HG03469 (cell line): ENCODE measurements at regions not wholly inside any gene's neighbourhood (a gene's known extent, or its start where the extent isn't known, plus 50 kb on each side); places are given as distances from the start of the nearest gene placed in this dataset.
A peak's percentile ranks its signal among the peaks of the same experiment; 100 is the strongest.
"Not testable (repeated sequence)": the region's sequence is repeated elsewhere in the genome, so short reads cannot be mapped to it uniquely, and the experiment has no call there.

Experiments
- ATAC-seq: cut with Tn5 transposase; IDR thresholded peaks from one replicate; pipeline ENCODE4 v1.9.1; 2021; ENCODE audit warnings: mild to moderate bottlenecking, moderate library complexity, moderate number of reproducible peaks; ENCODE audit not compliant: unreplicated experiment

- ATAC-seq: no peak
Observed at GRCh38 chr5:163870441-163870840, 365.0 kb downstream of the MAT2B start.

DNA sequence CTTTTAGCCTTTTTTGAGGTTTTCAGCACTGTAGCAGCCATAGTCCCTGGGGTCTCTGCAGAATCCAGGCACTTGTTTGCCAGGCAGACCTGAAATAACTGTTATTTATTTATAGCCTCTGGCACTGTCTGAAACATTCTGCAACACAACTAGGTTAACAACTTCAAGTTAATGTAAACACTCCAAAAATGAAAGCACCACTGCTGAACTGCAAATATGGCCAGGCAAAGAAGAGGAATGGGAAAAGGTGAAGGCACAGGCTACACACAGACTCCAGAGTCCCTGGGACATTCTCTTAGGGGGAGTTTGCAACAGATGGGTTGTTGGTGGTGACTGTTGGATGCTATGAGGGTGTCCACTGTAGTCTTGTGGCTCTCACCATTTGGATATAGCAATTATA lies 369.0 kb downstream of the MAT2B start:
- ATAC-seq: no peak

- not testable (repeated sequence) for ATAC-seq
Observed at GRCh38 chr5:163874912-163875311, 369.5 kb downstream of the MAT2B start.

DNA sequence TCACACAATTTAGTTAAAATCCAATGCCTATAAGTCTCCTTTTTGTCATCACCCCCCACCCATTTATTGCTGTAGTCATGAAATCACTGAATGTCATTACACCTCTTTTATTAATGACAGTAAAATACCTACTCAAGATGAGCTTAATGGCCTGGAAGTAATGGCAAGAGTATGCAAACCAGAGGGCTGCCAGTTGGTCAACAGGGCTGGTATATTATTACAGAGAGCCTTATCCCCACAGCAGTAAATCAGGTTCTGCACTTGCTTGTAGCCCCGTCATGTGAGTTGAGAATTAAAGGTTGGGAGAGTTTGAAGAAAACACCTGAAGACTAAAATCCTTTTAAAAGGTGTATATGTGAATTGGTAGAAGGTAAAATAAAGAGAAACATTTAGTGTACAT lies 372.4 kb downstream of the MAT2B start:
- ATAC-seq: no peak

- no peak for ATAC-seq
Observed at GRCh38 chr5:163878490-163878889, 373.1 kb downstream of the MAT2B start.

- no peak for ATAC-seq
Observed at GRCh38 chr5:163880302-163880701, 374.9 kb downstream of the MAT2B start.

GRCh38 chr5:163885117-163885516 lies 379.7 kb downstream of the MAT2B start:
- ATAC-seq: no peak

- ATAC-seq: no peak
Observed at GRCh38 chr5:163887854-163888253, 382.4 kb downstream of the MAT2B start.

DNA sequence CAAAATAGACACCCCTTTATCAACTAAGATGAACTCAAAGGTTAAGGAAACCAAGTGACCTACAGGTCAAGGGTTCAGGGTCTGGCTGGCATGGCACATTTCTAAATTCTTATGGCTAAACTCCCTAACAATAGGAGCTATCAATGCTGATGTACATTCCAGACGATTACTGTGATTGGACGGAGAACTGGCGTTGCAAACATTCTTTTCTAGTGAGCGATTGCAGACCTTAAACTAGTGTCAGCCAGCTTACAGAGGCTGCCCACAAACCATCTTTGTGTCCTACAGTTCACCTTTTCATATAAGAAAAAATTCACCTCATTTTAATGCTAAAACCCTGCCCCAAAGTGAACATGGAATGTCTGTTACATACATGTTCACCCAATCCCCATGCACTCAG lies 382.9 kb downstream of the MAT2B start:
- ATAC-seq: no peak

DNA sequence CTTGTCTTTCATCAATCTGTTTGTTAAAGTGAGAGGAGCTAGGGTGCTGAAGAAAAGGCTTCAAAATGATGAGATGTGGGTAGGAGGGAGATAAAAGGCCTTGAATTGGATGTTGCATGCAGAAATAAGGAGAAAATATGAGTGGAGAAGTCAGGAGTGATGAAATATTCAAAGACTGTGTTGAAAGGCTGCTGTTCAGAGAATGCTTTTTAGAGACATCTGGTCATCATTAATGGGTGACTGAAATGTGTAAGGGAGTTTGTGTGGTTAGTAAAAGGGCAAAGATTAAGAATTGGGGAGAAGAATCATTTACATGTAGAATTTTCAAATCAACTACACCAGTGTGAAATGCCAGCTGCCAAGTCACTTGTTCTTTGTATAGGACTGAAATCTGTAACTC lies 383.9 kb downstream of the MAT2B start:
- no peak for ATAC-seq

DNA sequence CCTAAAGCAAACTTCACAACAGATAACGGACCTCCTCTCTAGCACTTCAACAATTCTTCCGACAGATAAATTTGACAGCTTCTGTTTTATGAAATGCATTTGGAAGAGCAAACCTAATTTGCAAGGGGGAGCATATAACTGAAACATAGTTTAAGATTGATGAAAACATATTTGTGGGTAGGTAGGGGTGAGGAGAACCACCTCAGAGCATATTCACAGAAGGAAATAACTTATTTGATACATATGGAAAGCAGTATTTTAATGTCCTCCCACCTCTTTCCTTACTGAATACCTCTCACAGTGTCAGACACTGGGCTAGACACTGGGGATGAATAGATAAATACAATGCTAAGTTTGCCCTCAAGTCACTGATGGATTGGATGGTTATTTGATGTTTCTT lies 384.8 kb downstream of the MAT2B start:
- no peak for ATAC-seq

DNA sequence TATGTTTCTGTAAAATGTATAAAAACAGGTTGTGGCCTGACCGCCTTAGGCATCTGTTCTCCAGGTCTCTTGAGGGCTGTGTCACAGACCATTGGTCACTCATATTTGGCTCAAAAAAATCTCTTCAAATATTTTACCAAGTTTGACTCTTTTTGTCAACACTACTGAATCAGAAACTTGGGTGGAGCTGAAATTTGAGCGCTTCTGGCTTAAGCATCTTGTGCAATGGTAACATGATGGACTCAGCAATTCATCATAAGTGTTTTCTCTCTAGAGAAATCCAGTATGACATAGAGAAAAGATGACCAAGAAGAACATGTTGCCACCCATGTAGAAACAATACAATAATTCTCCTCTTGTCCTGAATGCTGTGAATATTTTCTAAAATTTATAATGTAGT lies 387.9 kb downstream of the MAT2B start:
- no peak for ATAC-seq

GRCh38 chr5:163894645-163895044 lies 389.2 kb downstream of the MAT2B start:
- ATAC-seq: no peak

- no peak for ATAC-seq
Observed at GRCh38 chr5:163898873-163899272, 393.5 kb downstream of the MAT2B start.

- ATAC-seq: not testable (repeated sequence)
Observed at GRCh38 chr5:163907783-163908182, 402.4 kb downstream of the MAT2B start.

DNA sequence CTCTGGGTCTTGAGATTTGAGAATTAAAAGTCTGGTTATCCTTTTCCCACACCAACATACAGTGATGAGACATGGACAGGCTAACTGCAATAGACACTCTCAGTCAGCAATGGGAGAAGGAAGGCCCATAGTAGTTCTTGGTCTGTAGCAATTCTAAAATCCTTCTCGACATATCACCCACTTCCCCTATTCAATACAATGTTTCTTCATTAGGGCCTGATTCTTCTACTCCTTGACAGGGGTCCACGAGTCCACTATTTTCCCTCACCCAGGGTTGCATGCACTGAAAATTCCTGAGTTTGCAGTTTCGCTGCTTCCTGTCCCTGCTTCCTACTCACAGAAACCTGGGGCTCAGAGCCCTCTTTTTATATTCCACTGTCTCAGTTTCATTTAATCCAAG lies 402.8 kb downstream of the MAT2B start:
- no peak for ATAC-seq

- no peak for ATAC-seq
Observed at GRCh38 chr5:163910226-163910625, 404.8 kb downstream of the MAT2B start.

DNA sequence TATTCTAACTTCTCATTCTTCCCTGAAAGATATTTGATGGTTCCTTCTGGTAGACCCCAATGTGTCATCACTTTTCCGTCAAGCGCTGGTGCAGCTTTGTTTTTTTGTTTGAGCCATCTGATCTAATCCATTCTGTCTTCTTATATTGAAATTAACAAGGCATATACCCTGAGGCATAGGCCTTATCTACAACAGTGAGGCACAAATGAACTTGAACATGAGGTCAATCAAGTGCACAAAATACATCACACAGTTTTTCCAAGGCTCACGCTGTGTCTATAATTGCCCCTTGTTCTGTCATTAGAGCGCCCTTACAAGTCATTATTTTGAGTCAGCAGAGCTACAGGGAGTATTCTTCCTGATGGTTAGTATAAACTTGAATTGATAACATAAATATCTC lies 406.6 kb downstream of the MAT2B start:
- ATAC-seq: no peak

GRCh38 chr5:163913548-163913947 lies 408.1 kb downstream of the MAT2B start:
- ATAC-seq: no peak

DNA sequence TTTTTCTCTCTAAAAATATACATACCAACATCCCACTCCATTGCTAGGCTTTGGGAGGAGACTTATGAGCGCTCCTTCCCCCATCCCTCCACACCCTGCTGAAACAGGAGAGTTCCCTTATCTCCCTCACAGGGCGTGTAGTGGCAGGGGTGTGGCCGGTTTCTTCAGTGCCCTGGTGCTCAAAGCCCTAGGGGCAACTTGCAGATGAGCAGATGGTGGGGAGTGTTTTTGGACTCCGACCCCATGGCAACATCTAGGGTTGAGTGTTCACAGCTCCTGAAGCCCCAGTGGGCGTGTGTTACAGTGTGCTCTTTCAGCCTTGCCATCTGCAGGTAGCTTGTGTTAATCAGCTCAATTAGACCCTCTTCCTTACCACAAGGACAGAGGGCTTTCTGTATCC lies 409.5 kb downstream of the MAT2B start:
- ATAC-seq: peak; percentile 24

DNA sequence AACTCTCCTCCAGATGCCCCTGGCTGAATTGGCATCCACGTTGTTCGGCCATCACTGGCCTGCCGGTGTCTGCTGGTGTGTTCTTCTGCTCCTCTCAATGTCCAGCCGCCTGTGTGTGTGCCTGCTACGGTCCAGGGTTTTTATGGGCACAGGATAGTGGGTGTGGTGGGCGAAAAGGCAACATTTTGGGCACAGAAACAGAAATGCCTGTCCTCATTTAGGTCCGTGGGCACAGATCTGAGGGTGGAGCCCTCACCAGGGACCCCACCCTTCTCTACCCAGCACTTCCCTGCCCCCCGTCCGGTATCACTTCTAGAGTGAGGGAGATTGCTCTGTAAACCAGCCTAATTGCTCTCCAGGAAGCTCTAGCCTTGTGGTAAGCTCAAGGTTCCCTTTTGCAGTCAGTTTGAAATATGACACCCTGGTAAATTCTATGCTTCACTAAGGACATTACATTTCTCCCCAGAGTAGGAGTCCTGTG lies 410.1 kb downstream of the MAT2B start:
- ATAC-seq: peak; percentile 71

GRCh38 chr5:163916376-163916775 lies 411.0 kb downstream of the MAT2B start:
- ATAC-seq: peak; percentile 91

GRCh38 chr5:163916861-163917260 lies 411.4 kb downstream of the MAT2B start:
- no peak for ATAC-seq

DNA sequence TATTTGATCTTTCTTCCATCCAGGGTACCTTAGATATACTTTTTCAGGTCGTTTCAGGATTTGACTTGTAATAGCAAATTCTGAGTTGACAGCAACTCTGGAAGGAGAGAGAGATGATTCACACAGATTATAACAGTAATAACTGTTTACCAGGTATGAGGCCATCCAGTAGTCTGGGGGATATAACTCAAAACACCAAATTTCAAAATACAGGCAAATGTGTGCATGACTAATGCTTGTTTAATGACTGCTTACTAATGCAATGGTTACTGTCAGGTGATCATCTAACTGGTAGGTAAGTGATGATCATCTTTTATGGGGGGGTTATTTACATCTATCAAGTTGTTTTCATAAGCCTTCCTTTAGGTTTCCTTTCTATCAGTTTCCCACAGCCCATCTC lies 412.3 kb downstream of the MAT2B start:
- ATAC-seq: no peak
